T-helper 2 cell treated with Interferon-gamma antibody and Interleukin-4, amounts not matched to agents 100 ng/mL and 5 ng/mL, for 36 hours (primary cell): ENCODE measurements at regions not wholly inside any gene's neighbourhood (a gene's known extent, or its start where the extent isn't known, plus 50 kb on each side); places are given as distances from the start of the nearest gene placed in this dataset.

ENCODE experiments used
- intact Hi-C: fragments of 100-400 bp; cut with micrococcal nuclease; formaldehyde crosslinking; loops from one replicate; pipeline ENCODE4 v1.15.1; 2023

DNA sequence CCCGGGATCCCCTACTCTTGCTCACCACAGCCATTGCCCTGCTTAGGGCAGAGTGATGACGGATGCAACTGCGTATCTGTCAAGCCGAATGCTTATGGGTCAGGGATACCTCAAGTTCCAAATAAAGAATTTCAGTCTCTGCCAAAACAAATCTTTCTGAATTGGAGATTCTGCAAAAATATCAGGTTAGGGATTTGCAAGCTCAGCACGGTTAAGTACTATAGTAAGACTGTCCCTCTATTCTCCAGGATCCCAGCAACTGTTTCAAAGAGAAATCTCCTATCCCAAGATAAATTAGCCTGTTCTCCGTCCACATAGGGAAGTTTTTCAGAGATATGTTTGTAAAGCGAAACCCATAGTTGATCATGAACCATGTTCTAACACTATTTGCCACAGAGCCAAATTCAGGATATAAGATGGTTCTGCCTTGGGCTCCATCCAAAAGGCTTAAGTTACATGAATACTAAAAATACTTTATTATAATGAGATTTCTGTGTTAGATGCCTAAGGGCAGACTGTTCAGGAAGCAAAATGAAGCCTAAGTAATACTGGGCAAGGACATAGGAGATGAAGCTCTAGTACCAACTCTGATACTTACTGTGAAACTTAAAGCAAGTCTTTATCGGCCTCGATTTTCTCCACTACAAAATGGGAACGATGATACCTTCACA is 100.1 kb upstream of the LPP start:
- intact Hi-C loops: loop anchor here (1.0 kb wide), 1 partner anchor 9 kb away; no protein-coding TSS in a partner anchor

DNA sequence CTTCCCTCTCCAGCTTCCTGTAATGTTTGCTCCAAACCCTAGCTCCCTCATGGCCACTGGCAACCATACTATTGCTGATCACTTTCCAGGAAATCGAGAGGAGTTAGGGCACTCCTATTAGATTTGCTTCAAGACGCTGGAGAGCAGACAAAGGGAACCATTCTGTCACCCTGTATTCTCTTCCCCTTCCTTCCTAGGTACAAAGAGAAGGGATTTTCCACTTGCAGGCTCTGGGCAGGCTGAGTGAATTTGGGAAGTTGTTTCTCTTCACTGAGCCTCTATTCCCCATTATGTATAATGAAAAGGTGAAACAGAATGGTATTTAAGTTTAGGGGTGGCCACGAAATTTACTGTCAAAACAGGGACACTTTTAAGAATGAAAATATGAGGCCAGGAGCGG is 99.4 kb upstream of the LPP start:
- intact Hi-C loops: no loop called here

DNA sequence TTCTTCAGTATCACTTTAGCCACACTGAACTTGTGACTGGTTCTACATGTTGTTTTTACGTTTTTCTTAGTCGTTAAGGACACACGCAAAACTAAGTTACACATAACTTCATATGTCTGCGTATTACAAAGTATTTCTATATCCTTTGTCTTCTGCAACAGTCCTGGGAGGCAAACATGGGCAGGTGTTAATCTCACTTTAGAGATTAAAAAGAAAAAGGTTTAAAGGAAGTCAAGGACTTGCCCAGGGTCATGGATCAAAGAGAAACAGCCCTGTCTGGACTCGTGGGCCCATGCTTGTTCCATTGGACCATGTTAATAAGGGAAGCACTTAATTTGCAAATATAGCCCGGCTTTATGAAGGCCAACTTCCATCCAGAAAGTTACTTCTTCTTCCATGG is 98.6 kb upstream of the LPP start:
- intact Hi-C loops: no loop called here

DNA sequence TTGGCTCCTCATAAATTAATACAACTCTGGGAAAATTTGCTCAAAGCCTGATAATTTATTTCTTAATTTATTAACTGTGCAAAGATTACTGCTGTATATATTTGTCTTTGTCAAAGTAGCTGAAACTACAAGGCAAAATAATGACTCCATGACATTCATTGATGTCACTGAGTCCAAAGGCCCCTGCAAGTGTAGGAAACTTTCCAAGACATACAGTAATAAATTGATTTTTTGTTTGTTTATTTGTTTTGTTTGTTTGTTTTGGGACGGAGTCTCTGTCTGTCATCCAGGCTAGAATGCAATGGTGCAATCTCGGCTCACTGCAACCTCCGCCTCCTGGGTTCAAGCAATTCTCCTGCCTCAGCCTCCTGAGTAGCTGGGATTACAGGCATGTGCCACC is 96.8 kb upstream of the LPP start:
- intact Hi-C loops: no loop called here

DNA sequence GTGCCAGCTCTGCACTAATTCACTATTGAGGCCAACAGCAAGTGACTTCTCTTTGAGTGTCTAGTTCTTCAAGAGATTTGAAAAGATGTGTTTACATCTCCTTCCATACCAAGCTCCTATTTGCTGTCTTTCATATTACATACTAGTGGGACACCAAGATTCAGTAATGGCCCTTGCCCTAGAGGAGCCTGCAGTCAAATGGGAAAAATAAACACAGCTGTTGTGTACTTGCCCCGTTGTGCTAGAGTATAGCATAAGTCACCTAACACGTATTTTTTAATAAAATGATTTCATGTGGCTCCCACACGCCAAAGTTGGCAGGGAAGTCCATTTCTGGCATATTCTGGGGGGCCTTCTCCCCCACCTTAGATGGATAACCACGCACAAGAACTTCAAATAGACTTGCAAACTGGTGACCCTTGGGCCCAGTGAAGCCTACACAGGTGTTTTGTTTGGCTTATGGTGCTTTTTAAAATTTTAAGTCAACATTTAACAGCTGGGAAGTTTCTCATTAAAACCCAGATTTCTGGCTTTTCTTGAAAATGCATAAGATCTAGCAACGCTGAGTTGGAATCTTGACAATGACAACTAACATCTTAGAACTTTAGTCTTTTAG is 95.3 kb upstream of the LPP start:
- intact Hi-C loops: no loop called here

DNA sequence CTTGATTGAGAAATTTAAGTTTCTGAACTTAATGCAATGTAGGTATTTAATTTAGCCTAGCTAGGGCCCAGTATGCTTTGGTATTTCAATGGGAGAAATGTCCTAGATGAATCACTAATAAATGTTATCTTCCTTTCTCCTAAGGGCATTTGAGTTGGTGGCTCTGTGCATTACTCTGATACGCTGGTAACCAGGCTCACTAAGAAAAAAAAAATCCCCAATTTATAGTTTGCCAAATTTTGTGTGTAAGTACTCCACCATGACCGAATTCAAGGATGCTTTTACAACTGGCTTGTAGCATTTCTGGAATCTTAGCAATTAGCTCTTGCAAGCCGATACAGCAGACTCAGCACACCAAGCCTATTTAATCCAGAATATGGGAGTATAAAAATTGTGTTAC is 94.6 kb upstream of the LPP start:
- intact Hi-C loops: no loop called here

DNA sequence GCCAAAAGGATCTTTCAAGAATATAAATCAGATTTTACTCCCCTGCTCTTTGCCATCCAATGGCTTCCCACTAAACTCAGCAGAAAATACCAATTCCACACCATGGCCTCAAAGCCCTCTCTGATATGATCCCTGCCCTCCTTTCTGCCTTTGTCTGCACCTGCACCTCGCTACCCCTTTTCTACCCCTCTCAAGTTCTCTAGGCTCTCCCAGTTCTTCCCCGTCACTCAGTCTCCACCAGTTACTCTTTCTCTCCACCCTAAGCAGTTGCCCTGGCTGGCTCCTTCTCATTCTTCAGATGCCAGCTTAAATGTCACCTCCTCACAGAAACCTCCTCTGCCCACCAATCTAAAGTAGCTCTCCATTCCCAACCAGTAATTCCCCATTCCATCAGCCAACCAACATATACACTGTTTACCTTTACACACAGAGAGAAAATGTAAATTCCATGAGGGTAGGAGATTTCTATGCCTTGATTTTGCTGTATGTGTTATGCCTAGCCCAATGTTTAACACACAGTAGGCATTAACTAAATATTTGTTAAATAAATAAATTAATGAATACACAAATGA is 93.6 kb upstream of the LPP start:
- intact Hi-C loops: loop anchor here (2.0 to 5.0 kb wide), 2 partner anchors 66 to 92 kb away; partner anchors contain the start of gene LPP

DNA sequence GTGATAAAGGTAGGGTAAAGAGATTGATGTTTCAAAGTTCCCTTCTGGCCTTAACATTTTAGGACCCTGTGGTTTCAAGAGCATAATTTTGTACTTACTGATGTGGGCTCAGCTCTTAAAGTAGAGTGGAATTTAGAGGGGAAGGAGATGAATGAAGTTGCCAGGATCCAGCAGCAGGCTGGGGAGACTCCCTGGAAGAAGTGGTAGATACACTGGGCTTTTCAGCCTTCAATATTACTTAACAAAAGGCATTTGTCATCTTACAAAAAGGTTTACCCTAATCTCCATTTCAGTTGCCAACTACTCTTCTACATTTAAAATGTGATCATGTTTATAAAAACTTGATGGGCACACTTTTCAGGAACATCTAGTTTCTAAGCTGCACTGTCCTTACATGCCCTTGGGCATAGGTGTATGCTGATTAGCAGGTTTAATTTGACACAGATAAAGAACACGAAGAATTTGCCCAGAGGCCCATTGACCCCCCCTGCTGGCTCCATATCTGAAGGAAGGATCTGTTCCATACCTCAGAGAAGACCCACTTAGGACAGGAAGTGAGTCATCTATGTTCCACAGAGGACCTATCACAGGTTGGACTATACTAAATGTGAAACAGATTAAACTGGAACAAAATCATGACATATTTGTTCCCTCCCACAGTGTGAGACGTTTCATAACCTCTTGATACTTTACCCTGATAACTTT is 93.0 kb upstream of the LPP start:
- intact Hi-C loops: loop anchor here (1.0 to 5.0 kb wide), 5 partner anchors 66 to 319 kb away; partner anchors contain the start of gene LPP

DNA sequence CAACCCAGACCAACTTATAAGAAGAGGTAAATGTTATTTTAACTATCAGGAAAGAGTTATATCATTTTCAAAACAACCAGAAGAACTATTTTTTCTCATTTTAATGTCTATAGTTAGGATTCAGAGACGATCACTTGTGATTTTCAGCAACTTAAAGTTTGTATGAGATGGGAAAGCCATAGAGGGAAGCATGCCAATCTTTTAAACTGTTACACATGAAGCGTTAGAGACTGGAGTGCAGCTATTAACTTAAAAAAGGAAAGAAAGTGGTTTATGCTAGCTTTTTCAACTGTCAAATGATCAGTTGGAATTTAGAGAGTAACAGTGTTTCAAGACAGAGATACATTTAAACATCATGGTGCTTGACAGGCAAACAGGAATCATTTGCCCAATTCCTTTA is 91.7 kb upstream of the LPP start:
- intact Hi-C loops: loop anchor here (5.0 kb wide), 1 partner anchor 90 kb away; the partner anchor contains the start of gene LPP

DNA sequence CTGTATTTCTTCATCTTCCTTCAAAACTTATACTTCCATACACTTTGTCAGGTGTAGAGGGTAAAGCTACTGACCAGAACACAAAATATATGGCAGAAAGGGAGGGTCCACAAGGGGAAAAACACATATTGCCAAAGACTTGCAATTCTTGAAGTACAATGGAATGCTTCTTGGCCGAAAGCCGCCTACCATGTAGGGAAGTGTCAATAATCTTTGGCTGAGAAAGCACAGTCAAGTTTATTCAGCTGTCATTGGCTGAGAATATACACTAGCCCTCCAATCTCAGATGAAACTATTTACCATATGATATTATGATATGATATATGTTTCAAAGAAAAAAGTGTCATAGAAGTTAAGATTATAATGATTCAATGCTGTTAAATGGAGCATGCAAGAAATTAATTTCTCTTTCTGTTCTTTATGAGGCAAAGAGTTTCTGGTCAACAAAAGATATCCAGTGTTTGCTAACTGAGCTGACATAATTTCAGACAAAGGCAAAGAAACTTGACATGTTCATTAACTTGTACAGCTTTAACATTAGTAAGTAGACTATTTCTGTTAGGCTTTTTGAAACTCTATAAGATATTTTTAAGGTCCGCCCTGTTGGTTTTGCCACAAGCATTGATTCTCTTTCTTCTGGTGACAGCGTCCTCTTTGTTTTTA is 89.0 kb upstream of the LPP start:
- intact Hi-C loops: loop anchor here (5.0 kb wide), 1 partner anchor 87 kb away; the partner anchor contains the start of gene LPP

DNA sequence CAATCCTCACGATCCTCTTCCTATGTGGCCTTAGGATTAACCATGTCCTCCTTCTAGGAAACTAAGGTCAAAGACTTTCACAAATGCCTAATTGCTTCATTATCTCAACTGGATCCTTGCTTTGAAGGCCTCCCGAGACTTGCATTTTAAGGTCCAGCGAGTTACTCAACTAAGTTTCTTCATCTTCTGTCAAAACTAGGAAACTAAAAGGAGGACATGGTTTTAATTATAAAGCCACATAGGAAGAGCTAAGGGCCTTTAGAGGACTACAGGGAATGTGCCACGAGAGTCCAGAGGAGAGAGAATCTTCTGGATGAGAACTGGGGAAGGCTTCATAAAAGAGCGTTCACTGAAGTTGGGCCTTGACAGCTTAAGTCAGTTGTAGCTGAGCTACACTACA is 87.8 kb upstream of the LPP start:
- intact Hi-C loops: no loop called here

DNA sequence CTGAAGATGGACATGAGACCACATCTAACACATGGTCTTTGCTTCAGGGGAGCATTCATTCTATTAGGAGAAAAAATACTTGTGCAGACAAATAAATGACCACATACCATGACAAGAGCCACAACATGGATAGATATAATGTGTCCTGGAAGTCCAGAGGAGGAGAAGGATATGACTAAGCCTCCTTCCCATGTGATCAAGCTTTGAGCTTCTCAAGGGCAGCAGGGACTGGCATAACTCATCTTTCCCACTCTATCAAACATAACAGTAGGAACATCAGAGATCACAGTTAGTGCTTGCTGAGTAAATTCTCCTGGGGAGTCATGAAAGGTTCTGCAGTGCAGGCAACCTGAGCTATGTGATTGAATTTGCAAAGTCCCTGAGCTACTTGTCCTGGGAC is 86.0 kb upstream of the LPP start:
- intact Hi-C loops: no loop called here

DNA sequence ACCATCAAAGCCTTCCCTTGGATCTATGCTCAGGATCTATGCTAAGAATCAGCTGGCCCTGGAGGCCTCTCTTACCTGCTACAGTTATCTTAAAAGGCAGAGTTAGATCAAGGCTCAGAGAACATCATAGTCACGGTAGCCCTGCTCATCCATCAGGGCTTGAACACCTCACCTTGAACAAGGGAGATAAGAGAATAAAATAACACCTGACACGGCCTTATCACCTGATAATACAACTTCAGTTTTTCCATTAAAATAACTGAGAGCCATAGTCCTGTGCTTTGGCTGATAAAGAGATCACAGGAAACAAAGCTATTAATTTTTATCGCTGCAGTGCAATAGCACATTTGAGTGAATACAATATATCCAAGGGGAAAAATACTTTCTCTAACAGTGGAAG is 85.6 kb upstream of the LPP start:
- intact Hi-C loops: no loop called here

DNA sequence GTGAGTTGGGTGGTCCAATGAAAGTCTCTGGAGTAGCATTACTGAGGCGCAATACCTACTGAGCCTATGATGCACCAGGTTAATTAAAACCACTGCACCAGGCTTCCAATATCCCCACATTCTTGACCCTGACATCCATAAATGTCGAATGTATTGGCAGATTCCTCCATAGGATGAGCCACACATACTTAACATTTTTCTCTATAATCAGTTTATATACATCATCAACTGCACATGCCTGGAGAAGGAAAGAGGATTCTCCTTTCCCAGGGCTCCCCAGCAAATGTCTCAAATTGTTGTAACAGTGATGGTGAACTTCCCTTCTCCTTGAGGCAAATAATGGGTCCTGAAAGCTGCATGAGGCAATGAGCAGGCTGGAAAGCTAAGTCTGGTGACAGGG is 82.3 kb upstream of the LPP start:
- intact Hi-C loops: no loop called here

DNA sequence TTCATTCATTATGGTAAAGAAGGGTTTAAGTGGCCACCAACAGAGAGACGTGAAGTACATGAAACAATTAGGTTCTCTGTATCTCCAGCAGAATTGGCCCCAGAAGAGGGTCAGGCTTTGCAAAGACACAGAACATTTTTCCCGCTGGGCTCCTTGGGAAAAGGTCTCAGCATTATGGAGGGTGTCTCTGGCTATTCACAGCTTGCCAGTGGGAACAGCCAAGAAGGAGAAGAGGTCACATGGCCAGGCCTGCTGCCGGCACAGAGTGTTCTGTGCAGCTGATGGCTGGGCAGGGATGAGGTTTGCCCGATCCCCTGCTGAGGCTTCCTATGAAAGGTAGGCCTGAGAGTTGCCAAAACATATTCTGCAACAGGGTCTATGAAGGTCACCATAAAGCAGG is 77.8 kb upstream of the LPP start:
- intact Hi-C loops: no loop called here

DNA sequence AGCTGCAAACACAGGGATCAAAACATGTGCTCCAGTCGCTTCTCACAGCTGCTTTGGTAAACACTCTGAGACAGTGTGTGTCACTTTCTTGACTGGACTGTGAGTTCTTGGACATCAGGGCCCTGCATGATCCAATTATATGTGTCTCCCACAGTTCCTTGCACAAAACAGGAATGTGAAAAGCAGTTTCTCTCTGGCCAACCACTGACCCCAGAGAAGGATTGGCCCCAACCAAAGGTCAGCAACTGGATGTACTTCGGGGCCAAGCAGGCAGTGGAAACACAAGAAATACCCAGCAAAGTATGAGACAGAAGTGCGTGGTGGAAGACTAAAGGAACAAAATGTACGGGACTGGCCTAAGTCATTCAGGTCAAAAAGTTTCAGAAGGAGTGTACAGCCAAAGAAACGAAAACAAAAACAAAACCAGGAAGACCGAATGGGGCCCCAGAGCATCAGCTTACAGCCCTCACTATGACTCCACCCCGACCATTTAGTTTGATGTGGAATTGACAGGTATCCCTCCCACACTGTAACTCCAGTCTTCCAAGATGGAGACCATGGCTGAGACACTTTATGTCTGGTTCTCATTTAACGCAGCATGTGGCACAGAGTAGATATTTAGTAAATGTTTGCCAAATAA is 76.7 kb upstream of the LPP start:
- intact Hi-C loops: no loop called here

DNA sequence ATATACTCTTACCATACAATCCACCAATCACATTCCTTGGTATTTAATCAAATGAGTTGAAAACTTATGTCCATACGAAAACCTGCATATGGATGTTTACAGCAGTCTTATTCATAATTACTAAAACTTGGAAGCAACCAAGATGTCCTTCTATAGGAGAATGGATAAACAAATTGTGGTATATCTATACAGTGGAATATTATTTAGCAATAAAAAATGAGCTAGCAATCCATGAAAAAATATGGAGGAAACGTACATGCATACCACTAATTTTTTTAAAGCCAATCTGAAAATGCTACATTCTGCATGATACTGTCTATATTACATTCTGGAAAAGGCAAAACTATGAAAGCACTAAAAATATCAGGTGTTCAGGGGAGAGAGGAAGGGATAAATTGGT is 73.9 kb upstream of the LPP start:
- intact Hi-C loops: no loop called here

DNA sequence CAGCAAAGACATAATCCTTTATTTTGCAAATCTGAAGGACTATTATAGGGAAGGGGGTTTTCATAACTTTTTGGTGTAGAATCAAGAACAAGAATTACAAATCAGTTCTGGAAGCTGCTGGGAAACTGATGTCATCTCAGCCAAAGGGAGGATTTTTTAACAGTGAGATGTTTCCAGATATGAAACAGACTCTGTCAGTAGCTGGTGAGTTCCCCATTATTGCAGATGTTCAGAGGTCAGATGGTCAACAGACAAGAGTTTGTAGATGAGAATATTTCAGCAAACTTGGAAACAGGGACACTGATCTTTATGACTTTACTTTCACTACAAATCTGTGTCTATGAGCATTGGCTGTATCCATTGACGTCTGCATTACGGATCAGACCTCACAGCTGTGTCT is 71.9 kb upstream of the LPP start:
- intact Hi-C loops: no loop called here

DNA sequence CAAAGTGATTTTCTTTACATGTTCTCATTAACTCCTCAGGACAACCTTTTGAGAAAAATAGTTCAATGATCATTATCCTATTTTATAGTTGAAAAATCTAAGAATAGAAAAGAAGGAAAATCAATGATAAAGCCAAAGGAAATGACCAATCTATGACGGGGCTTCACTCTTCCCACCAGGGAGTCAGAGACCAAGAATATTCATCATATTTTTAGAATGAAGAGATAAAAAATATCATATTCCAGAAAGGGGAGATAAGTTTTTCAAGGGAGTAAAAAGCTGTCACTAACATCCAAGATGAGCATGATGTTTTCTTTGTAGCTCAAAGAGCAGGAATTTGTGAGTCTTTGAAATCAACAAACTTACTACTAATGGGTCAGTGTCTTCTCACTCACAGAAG is 71.5 kb upstream of the LPP start:
- intact Hi-C loops: no loop called here

DNA sequence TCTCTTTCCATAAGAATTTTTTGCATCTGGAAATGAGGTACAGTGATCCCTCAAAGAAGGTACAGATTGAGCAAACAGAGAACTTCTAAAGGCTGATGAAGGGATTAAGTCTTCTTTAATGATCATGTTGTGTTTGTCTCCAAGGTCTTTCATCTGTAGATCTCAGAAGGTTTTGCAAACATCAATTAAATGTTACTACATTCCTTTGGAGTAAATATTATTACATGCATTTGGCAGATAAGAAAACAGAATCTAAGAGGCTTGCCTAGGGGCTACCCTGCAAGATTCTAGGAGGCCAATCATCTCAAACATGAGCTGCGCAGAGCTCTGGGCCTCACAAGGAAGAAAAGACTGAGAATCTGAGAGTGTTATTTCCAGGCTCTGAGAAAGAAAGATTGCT is 70.9 kb upstream of the LPP start:
- intact Hi-C loops: no loop called here
